IMR-90 (cell line): ENCODE measurements at regions not wholly inside any gene's neighbourhood (a gene's known extent, or its start where the extent isn't known, plus 50 kb on each side); places are given as distances from the start of the nearest gene placed in this dataset.

Experiments
- ATAC-seq: fragments of 200-7000 bp; cut with Tn5 transposase; 2 replicates; pipeline ENCODE4 v1.9.1; 2020; ENCODE audit warnings: low read depth, mild to moderate bottlenecking, moderate library complexity
- BruUV-seq: library from RNA; stranded (reverse); fragments of 400-500 nt; replicated peaks from 2 replicates; lab custom pipeline; 2021; lab: Mats Ljungman, UMichigan
- CTCF ChIA-PET: fragments of 300-600 bp; formaldehyde crosslinking; extraction: SDS; loops from one replicate; lab custom pipeline; 2021; ENCODE audit warnings: antibody characterized with exemption; lab: Yijun Ruan, JAX
- POLR2A ChIA-PET: fragments of 300-600 bp; sonication (Branson Sonifier 250); formaldehyde crosslinking; loops from one replicate; lab custom pipeline; 2022; ENCODE audit warnings: antibody characterized with exemption; ENCODE audit not compliant: unreplicated experiment; lab: Charles Lee
- DNase-seq: peaks from one replicate; pipeline ENCODE4 v3.0.0; 2013
- H2AFZ ChIP-seq: replicated peaks from 2 replicates; pipeline ENCODE3; 2013; ENCODE audit warnings: low read length, mild to moderate bottlenecking; ENCODE audit not compliant: poor library complexity
- H2AK5ac ChIP-seq: 2 replicates; pipeline ENCODE4 v1.6.1; 2013; ENCODE audit warnings: low read depth, low read length, inconsistent platforms
- H2AK9ac ChIP-seq: replicated peaks from 2 replicates; pipeline ENCODE3; 2013; ENCODE audit warnings: mild to moderate bottlenecking, low read depth, low read length, moderate library complexity; ENCODE audit not compliant: poor library complexity
- H2BK120ac ChIP-seq: 2 replicates; pipeline ENCODE4 v1.6.1; 2013; ENCODE audit warnings: low read depth, low read length, inconsistent platforms
- H2BK15ac ChIP-seq: 3 replicates; pipeline ENCODE4 v1.6.1; 2013; ENCODE audit warnings: low read depth, low read length, inconsistent platforms
- H2BK20ac ChIP-seq: 2 replicates; pipeline ENCODE4 v1.6.1; 2013; ENCODE audit warnings: low read depth, mild to moderate bottlenecking, inconsistent platforms, low read length, moderate library complexity
- H2BK5ac ChIP-seq: 2 replicates; pipeline ENCODE4 v1.6.1; 2013; ENCODE audit warnings: mild to moderate bottlenecking, low read depth, low read length, inconsistent platforms; ENCODE audit not compliant: poor library complexity, severe bottlenecking
- H3K14ac ChIP-seq: replicated peaks from 2 replicates; pipeline ENCODE4 v1.6.1; 2013; ENCODE audit warnings: low read depth, low read length, inconsistent platforms
- H3K18ac ChIP-seq: 2 replicates; pipeline ENCODE4 v1.6.1; 2013; ENCODE audit warnings: low read depth, low read length, control low read depth
- H3K23ac ChIP-seq: 2 replicates; pipeline ENCODE4 v1.6.1; 2013; ENCODE audit warnings: low read depth, low read length, inconsistent platforms
- H3K27ac ChIP-seq: 2 replicates; pipeline ENCODE4 v1.5.1; 2013; ENCODE audit warnings: mild to moderate bottlenecking, control low read depth, low read length; ENCODE audit not compliant: insufficient read depth
- H3K27me3 ChIP-seq: 2 replicates; pipeline ENCODE4 v1.6.1; 2013; ENCODE audit warnings: low read length; ENCODE audit not compliant: control insufficient read depth, insufficient read depth
- H3K36me3 ChIP-seq: 2 replicates; pipeline ENCODE4 v1.6.1; 2013; ENCODE audit warnings: low read length, mixed read lengths; ENCODE audit not compliant: control insufficient read depth, insufficient read depth
- H3K4ac ChIP-seq: 2 replicates; pipeline ENCODE4 v1.6.1; 2013; ENCODE audit warnings: low read depth, low read length, inconsistent platforms
- H3K4me1 ChIP-seq: 2 replicates; pipeline ENCODE4 v1.6.1; 2013; ENCODE audit warnings: low read length, mixed read lengths; ENCODE audit not compliant: control insufficient read depth, insufficient read depth
- H3K4me2 ChIP-seq: 2 replicates; pipeline ENCODE4 v1.6.1; 2013; ENCODE audit warnings: low read depth, mild to moderate bottlenecking, control low read depth, low read length, moderate library complexity
- H3K4me3 ChIP-seq: 2 replicates; pipeline ENCODE4 v1.5.1; 2013; ENCODE audit warnings: low read depth, mild to moderate bottlenecking, control low read depth, low read length, moderate library complexity; ENCODE audit not compliant: insufficient read depth
- H3K56ac ChIP-seq: 2 replicates; pipeline ENCODE4 v1.6.1; 2013; ENCODE audit warnings: low read length, inconsistent platforms; ENCODE audit not compliant: insufficient read depth; ENCODE audit errors: extremely low read depth
- H3K79me1 ChIP-seq, 2 experiments: 2 replicates each; pipeline ENCODE4 v1.6.1; 2013; ENCODE audit warnings: low read length in 2 of 2, inconsistent platforms in 1 of 2, low read depth in 1 of 2
- H3K9ac ChIP-seq: 2 replicates; pipeline ENCODE4 v1.6.1; 2013; ENCODE audit warnings: low read depth, low read length, control low read depth
- H3K9me1 ChIP-seq: 2 replicates; pipeline ENCODE4 v1.6.1; 2013; ENCODE audit warnings: low read length, inconsistent platforms; ENCODE audit not compliant: insufficient read depth
- H3K9me3 ChIP-seq: 2 replicates; pipeline ENCODE4 v1.6.1; 2013; ENCODE audit warnings: low read length; ENCODE audit not compliant: control insufficient read depth, insufficient read depth
- H4K20me1 ChIP-seq: 2 replicates; pipeline ENCODE4 v1.6.1; 2013; ENCODE audit warnings: low read length, inconsistent platforms; ENCODE audit not compliant: insufficient read depth
- H4K5ac ChIP-seq: 2 replicates; pipeline ENCODE4 v1.6.1; 2013; ENCODE audit warnings: mild to moderate bottlenecking, low read depth, low read length, control low read depth
- H4K8ac ChIP-seq, 2 experiments: 2 replicates each; pipeline ENCODE4 v1.6.1; 2013; ENCODE audit warnings: low read depth in 2 of 2, low read length in 2 of 2, control low read depth in 1 of 2, inconsistent platforms in 1 of 2
- H4K91ac ChIP-seq: 2 replicates; pipeline ENCODE4 v1.6.1; 2013; ENCODE audit warnings: low read depth, low read length, inconsistent platforms; ENCODE audit not compliant: insufficient read depth
- BHLHE40 ChIP-seq: fragments of 150-350 bp; IDR thresholded peaks from 2 replicates; pipeline ENCODE4 v1.6.1; 2016; ENCODE audit warnings: mild to moderate bottlenecking, low read depth, low read length
- CEBPB ChIP-seq: IDR thresholded peaks from 2 replicates; pipeline ENCODE4 v1.6.1; 2012; ENCODE audit warnings: low read depth, low read length, improper control_type of control experiment
- CHD1 ChIP-seq: IDR thresholded peaks from 2 replicates; pipeline ENCODE4 v1.6.1; 2012; ENCODE audit warnings: low read depth, low read length, improper control_type of control experiment
- ELK1 ChIP-seq: fragments of 150-350 bp; IDR thresholded peaks from 2 replicates; pipeline ENCODE4 v1.6.1; 2016; ENCODE audit warnings: low read depth, mild to moderate bottlenecking, low read length, moderate library complexity, borderline replicate concordance
- FOS ChIP-seq: fragments of 150-350 bp; IDR thresholded peaks from 2 replicates; pipeline ENCODE4 v1.6.1; 2016; ENCODE audit warnings: low read depth, low read length
- MAFK ChIP-seq: IDR thresholded peaks from 2 replicates; pipeline ENCODE4 v1.6.1; 2012; ENCODE audit warnings: low read depth, low read length, improper control_type of control experiment
- MXI1 ChIP-seq: IDR thresholded peaks from 2 replicates; pipeline ENCODE4 v1.6.1; 2012; ENCODE audit warnings: low read depth, mild to moderate bottlenecking, low read length, moderate library complexity, borderline replicate concordance
- NFE2L2 ChIP-seq: fragments of 150-350 bp; IDR thresholded peaks from 2 replicates; pipeline ENCODE4 v1.6.1; 2016; ENCODE audit warnings: low read depth, mild to moderate bottlenecking, low read length
- POLR2A ChIP-seq: IDR thresholded peaks from 2 replicates; pipeline ENCODE4 v1.6.1; 2012; ENCODE audit warnings: mild to moderate bottlenecking, low read depth, low read length
- RCOR1 ChIP-seq: IDR thresholded peaks from 2 replicates; pipeline ENCODE4 v1.6.1; 2012; ENCODE audit warnings: mild to moderate bottlenecking, low read length, improper control_type of control experiment; ENCODE audit not compliant: insufficient replicate concordance
- RFX5 ChIP-seq: IDR thresholded peaks from 2 replicates; pipeline ENCODE4 v1.8.0; 2012; ENCODE audit warnings: low read depth, mild to moderate bottlenecking, low read length, moderate library complexity
- WGBS, 2 experiments: methylation state at CpG; one replicate each; pipeline versions ENCODE4 v1.1.5 to v1.1.7; 2013; ENCODE audit warnings: missing lambda C conversion rate in 2 of 2; ENCODE audit not compliant: insufficient read length in 1 of 2; ENCODE audit errors: extremely low coverage in 2 of 2; 5-methylcytosine and 5-hydroxymethylcytosine counted together
- dilution Hi-C: fragments of 300-500 bp; cut with HindIII; formaldehyde crosslinking; loops from one replicate; pipeline ENCODE4 v1.14.3; 2018; ENCODE audit warnings: low sequenced_read_pairs; ENCODE audit not compliant: unreplicated experiment
- in situ Hi-C: fragments of 300-500 bp; cut with MboI; formaldehyde crosslinking; loops from 3 replicates; pipeline ENCODE4 v1.14.3; 2019; ENCODE audit warnings: low sequenced_read_pairs, inconsistent platforms, mixed read lengths
- intact Hi-C: fragments of 100-400 bp; cut with micrococcal nuclease; formaldehyde crosslinking; loops from 2 replicates; pipeline ENCODE4 v1.10.0; 2022
- TF ChIP-seq, protein P1 (sequence below): fragments of 150-350 bp; IDR thresholded peaks from 2 replicates; pipeline ENCODE4 v1.6.1; 2017; ENCODE audit warnings: mild to moderate bottlenecking, antibody characterized with exemption, low read length, low read depth
- TF ChIP-seq, protein P2 (sequence below): conservative IDR thresholded peaks from 2 replicates; pipeline ENCODE4 v1.5.1; 2012; ENCODE audit warnings: mild to moderate bottlenecking, low read depth, low read length, improper control_type of control experiment

DNA sequence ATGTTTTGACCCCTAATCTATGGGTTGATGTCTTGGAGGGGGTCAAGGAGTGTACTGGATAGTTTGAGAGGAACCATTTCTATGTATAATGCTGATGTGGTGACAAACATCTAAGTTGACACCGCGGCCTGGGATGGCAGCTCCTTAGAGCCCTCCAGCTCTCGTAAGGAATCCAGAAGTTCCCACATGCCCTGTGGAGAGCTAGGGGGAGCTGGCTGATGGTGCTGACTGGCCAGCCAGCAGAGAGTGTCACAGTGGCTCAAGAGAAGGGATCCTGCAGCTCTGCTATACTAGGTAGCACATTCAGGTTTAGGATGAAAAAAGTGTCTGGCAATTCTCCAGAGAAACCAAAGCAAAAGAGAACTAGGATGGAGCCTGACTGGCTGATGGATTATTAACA, 842.2 kb upstream of the VRK2 start:
- intact Hi-C loops, result no loop called here
- Histone ChIP-seq H2BK5ac (no peak overlapping the region), H4K8ac (no peak overlapping the region), H4K20me1 (no peaks in the 10 kb centered on the region), H4K91ac (no peak overlapping the region), H2BK20ac (no peak overlapping the region), H2BK120ac (no peak overlapping the region), H4K5ac (no peak overlapping the region), H3K18ac (no peak overlapping the region), H2BK15ac (no peak overlapping the region), H3K9ac (no peak overlapping the region), H3K4me3 (no peak overlapping the region), H3K79me1 (no peaks in the 10 kb centered on the region), H3K4me1 (no peaks in the 10 kb centered on the region), H2AK5ac (no peak overlapping the region), H3K9me1 (no peaks in the 10 kb centered on the region), H3K27me3 (no peaks in the 10 kb centered on the region), H3K36me3 (no peaks in the 10 kb centered on the region), H3K27ac (no peak overlapping the region), H3K56ac (no peak overlapping the region), H2AFZ (no peak overlapping the region), H2AK9ac (no peak overlapping the region), H3K9me3 (peaks cover 3% of the 10 kb centered on the region; the same call in 1 of the 2 replicates), H3K4ac (no peak overlapping the region), H3K23ac (no peak overlapping the region), H3K14ac (no peak overlapping the region), H3K4me2 (no peak overlapping the region)
- dilution Hi-C loops, result no loop called here
- TF ChIP-seq, protein P1, sequence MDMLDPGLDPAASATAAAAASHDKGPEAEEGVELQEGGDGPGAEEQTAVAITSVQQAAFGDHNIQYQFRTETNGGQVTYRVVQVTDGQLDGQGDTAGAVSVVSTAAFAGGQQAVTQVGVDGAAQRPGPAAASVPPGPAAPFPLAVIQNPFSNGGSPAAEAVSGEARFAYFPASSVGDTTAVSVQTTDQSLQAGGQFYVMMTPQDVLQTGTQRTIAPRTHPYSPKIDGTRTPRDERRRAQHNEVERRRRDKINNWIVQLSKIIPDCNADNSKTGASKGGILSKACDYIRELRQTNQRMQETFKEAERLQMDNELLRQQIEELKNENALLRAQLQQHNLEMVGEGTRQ, result no peak
- TF ChIP-seq CEBPB, result no peak
- TF ChIP-seq, protein P2, sequence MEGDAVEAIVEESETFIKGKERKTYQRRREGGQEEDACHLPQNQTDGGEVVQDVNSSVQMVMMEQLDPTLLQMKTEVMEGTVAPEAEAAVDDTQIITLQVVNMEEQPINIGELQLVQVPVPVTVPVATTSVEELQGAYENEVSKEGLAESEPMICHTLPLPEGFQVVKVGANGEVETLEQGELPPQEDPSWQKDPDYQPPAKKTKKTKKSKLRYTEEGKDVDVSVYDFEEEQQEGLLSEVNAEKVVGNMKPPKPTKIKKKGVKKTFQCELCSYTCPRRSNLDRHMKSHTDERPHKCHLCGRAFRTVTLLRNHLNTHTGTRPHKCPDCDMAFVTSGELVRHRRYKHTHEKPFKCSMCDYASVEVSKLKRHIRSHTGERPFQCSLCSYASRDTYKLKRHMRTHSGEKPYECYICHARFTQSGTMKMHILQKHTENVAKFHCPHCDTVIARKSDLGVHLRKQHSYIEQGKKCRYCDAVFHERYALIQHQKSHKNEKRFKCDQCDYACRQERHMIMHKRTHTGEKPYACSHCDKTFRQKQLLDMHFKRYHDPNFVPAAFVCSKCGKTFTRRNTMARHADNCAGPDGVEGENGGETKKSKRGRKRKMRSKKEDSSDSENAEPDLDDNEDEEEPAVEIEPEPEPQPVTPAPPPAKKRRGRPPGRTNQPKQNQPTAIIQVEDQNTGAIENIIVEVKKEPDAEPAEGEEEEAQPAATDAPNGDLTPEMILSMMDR, result no peak
- no peak for TF ChIP-seq MAFK
- TF ChIP-seq RFX5, result no peak
- TF ChIP-seq POLR2A, result no peak
- no peak for TF ChIP-seq NFE2L2
- no peak for TF ChIP-seq RCOR1
- TF ChIP-seq MXI1, result no peak
- TF ChIP-seq ELK1, result no peak
- TF ChIP-seq CHD1, result no peak
- TF ChIP-seq BHLHE40, result no peak
- no peak for TF ChIP-seq FOS
- ChIA-PET POLR2A (no interaction called here), CTCF (no interaction called here)
- BruUV-seq, result no TSS peak
- no CpG with 5 or more reads among the region's 3 CpGs for WGBS, 2 experiments
- no peak for ATAC-seq
- in situ Hi-C loops, result no loop called here
- DNase-seq, result no peak
